Neural crest cell (in vitro differentiated cells): ENCODE measurements at regions not wholly inside any gene's neighbourhood (a gene's known extent, or its start where the extent isn't known, plus 50 kb on each side); places are given as distances from the start of the nearest gene placed in this dataset.

Experiments used
- DNase-seq: peaks from one replicate; pipeline ENCODE4 v3.0.0; 2021; ENCODE audit warnings: low read depth, mixed read lengths, low spot score
- H3K27ac Mint-ChIP-seq: one replicate; pipeline ENCODE4 v1.8.0; 2021; ENCODE audit warnings: mild to moderate bottlenecking, mixed read lengths; ENCODE audit not compliant: unreplicated experiment
- H3K27me3 Mint-ChIP-seq: 2 replicates; pipeline ENCODE4 v1.8.0; 2021; ENCODE audit warnings: low read depth, mild to moderate bottlenecking, mixed read lengths
- H3K36me3 Mint-ChIP-seq: 2 replicates; pipeline ENCODE4 v1.8.0; 2021; ENCODE audit warnings: low read depth, mild to moderate bottlenecking, mixed read lengths
- H3K4me1 Mint-ChIP-seq: 2 replicates; pipeline ENCODE4 v1.8.0; 2021; ENCODE audit warnings: mixed read lengths
- H3K4me3 Mint-ChIP-seq: one replicate; pipeline ENCODE4 v1.8.0; 2021; ENCODE audit warnings: mild to moderate bottlenecking, mixed read lengths
- H3K9me3 Mint-ChIP-seq: 2 replicates; pipeline ENCODE4 v1.8.0; 2021; ENCODE audit warnings: mixed read lengths
- CTCF ChIP-seq: fragments of 200-600 bp; sonication (generic); conservative IDR thresholded peaks from 2 replicates; pipeline ENCODE4 v1.5.0; 2021; ENCODE audit warnings: antibody characterized with exemption, mild to moderate bottlenecking

GRCh38 chr5:56601641-56602071 lies 213.7 kb upstream of the MAP3K1 start:
- Mint-ChIP-seq H3K27ac (no peak overlapping the region), H3K27me3 (no peaks in the 10 kb centered on the region), H3K9me3 (no peaks in the 10 kb centered on the region), H3K4me1 (peaks cover 20% of the 10 kb centered on the region), H3K4me3 (no peak overlapping the region), H3K36me3 (no peaks in the 10 kb centered on the region)
- TF ChIP-seq CTCF = no peak
- DNase-seq = no peak

GRCh38 chr5:56598941-56599340 lies 216.4 kb upstream of the MAP3K1 start:
- no peak for DNase-seq
- Mint-ChIP-seq H3K27me3 (no peaks in the 10 kb centered on the region), H3K4me1 (peaks cover 20% of the 10 kb centered on the region), H3K27ac (no peak overlapping the region), H3K36me3 (no peaks in the 10 kb centered on the region), H3K4me3 (no peak overlapping the region), H3K9me3 (no peaks in the 10 kb centered on the region)
- TF ChIP-seq CTCF = no peak

GRCh38 chr5:56596155-56596554 lies 219.2 kb upstream of the MAP3K1 start:
- H3K27ac Mint-ChIP-seq = no peak overlapping the region
- no peaks in the 10 kb centered on the region for H3K9me3 Mint-ChIP-seq
- no peaks in the 10 kb centered on the region for H3K36me3 Mint-ChIP-seq
- no peak for DNase-seq
- TF ChIP-seq CTCF = no peak
- peaks cover 9% of the 10 kb centered on the region for H3K4me1 Mint-ChIP-seq
- H3K4me3 Mint-ChIP-seq = no peak overlapping the region
- H3K27me3 Mint-ChIP-seq = no peaks in the 10 kb centered on the region

- no peak for DNase-seq
- Mint-ChIP-seq H3K36me3 (no peaks in the 10 kb centered on the region), H3K27me3 (no peaks in the 10 kb centered on the region), H3K27ac (no peak overlapping the region), H3K4me1 (peaks cover 3% of the 10 kb centered on the region), H3K9me3 (no peaks in the 10 kb centered on the region), H3K4me3 (no peak overlapping the region)
- TF ChIP-seq CTCF = no peak
Observed at GRCh38 chr5:56595566-56595965, 219.8 kb upstream of the MAP3K1 start.

- H3K4me1 Mint-ChIP-seq = no peaks in the 10 kb centered on the region
- no peaks in the 10 kb centered on the region for H3K27me3 Mint-ChIP-seq
- H3K36me3 Mint-ChIP-seq = no peaks in the 10 kb centered on the region
- no peak overlapping the region for H3K4me3 Mint-ChIP-seq
- no peak for DNase-seq
- TF ChIP-seq CTCF = no peak
- H3K27ac Mint-ChIP-seq = no peak overlapping the region
- no peaks in the 10 kb centered on the region for H3K9me3 Mint-ChIP-seq
Observed at GRCh38 chr5:56594792-56595191, 220.6 kb upstream of the MAP3K1 start.

- Mint-ChIP-seq H3K27me3 (peaks cover 2% of the 10 kb centered on the region), H3K27ac (no peak overlapping the region), H3K4me1 (peaks cover 4% of the 10 kb centered on the region), H3K4me3 (no peak overlapping the region), H3K36me3 (no peaks in the 10 kb centered on the region), H3K9me3 (peaks cover under 1% of the 10 kb centered on the region)
- DNase-seq = no peak
- TF ChIP-seq CTCF = no peak
Observed at GRCh38 chr5:56591081-56591480, 224.3 kb upstream of the MAP3K1 start.
